ENCODE measurements at regions not wholly inside any gene's neighbourhood (a gene's known extent, or its start where the extent isn't known, plus 50 kb on each side); places are given as distances from the start of the nearest gene placed in this dataset.

GRCh38 chr12:69002969-69003368 is 70.0 kb upstream of the CPM start:
- TF ChIP-seq POLR2A (IDR thresholded peaks at IDR 0.05), result no peak
- TF ChIP-seq CTCF (IDR thresholded peaks at IDR 0.05), result no peak
